Erythroblast (primary cell): ENCODE measurements at regions not wholly inside any gene's neighbourhood (a gene's known extent, or its start where the extent isn't known, plus 50 kb on each side); places are given as distances from the start of the nearest gene placed in this dataset.

Experiments used
- GATA1 ChIP-seq: IDR thresholded peaks from 2 replicates; pipeline ENCODE4 v1.6.1; 2011; ENCODE audit warnings: low read depth, mild to moderate bottlenecking, control low read depth, low read length, moderate library complexity
- POLR2A ChIP-seq: IDR thresholded peaks from 2 replicates; pipeline ENCODE4 v1.6.1; 2011; ENCODE audit warnings: mild to moderate bottlenecking, low read length

DNA sequence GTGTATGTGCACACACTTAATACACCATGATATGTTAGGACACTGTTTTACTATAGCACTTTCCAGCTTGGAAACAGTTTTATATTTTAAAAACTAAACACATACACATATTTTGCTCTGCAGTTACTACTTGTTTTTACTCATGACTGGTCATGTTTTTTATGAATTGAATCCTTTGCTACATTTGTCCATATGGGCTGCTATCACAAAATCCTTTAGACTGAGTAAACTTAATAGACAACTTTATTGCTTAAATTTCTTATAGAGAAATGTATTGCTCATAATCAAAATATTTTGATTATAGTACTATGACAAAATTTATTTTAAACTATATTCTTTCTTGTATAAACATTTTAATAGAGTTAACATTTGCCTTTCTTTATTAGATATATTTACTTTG is 314.8 kb downstream of the RBM43 start:
- TF ChIP-seq POLR2A (no peak), GATA1 (no peak)
